HUES48 (cell line): ENCODE measurements at regions not wholly inside any gene's neighbourhood (a gene's known extent, or its start where the extent isn't known, plus 50 kb on each side); places are given as distances from the start of the nearest gene placed in this dataset.
"Not testable (repeated sequence)": the region's sequence is repeated elsewhere in the genome, so short reads cannot be mapped to it uniquely, and the experiment has no call there.

ENCODE experiments used
- H3K27ac ChIP-seq: one replicate; pipeline ENCODE4 v1.7.0; 2013; ENCODE audit warnings: low read depth, low read length, inconsistent platforms
- H3K27me3 ChIP-seq: 2 replicates; pipeline ENCODE4 v1.6.1; 2013; ENCODE audit warnings: mild to moderate bottlenecking, low read length; ENCODE audit not compliant: control insufficient read depth, insufficient read depth
- H3K36me3 ChIP-seq: 2 replicates; pipeline ENCODE4 v1.6.1; 2013; ENCODE audit warnings: low read length; ENCODE audit not compliant: control insufficient read depth, insufficient read depth
- H3K4me1 ChIP-seq: 2 replicates; pipeline ENCODE4 v1.6.1; 2013; ENCODE audit warnings: mild to moderate bottlenecking, low read length; ENCODE audit not compliant: control insufficient read depth, insufficient read depth
- H3K4me3 ChIP-seq: 2 replicates; pipeline ENCODE4 v1.5.1; 2013; ENCODE audit warnings: mild to moderate bottlenecking, low read depth, low read length
- H3K9ac ChIP-seq: 2 replicates; pipeline ENCODE4 v1.6.1; 2013; ENCODE audit warnings: mild to moderate bottlenecking, low read depth, low read length, moderate library complexity
- H3K9me3 ChIP-seq: 2 replicates; pipeline ENCODE4 v1.6.1; 2013; ENCODE audit warnings: low read length; ENCODE audit not compliant: control insufficient read depth, insufficient read depth

GRCh38 chr2:76149846-76150245 lies 439.1 kb upstream of the GCFC2 start:
- Histone ChIP-seq H3K4me1 (no peaks in the 10 kb centered on the region), H3K9ac (no peak overlapping the region), H3K27ac (no peak overlapping the region), H3K27me3 (no peaks in the 10 kb centered on the region), H3K4me3 (no peak overlapping the region), H3K9me3 (peaks cover 5% of the 10 kb centered on the region; the same call in 1 of the 2 replicates), H3K36me3 (no peaks in the 10 kb centered on the region)

GRCh38 chr2:76139303-76139702 lies 428.6 kb upstream of the GCFC2 start:
- H3K36me3 ChIP-seq, H3K4me3 ChIP-seq, H3K4me1 ChIP-seq, H3K27ac ChIP-seq, H3K9me3 ChIP-seq, H3K27me3 ChIP-seq, H3K9ac ChIP-seq: not testable (repeated sequence)

GRCh38 chr2:76128622-76129021 lies 417.9 kb upstream of the GCFC2 start:
- Histone ChIP-seq H3K4me3 (no peak overlapping the region), H3K27me3 (no peaks in the 10 kb centered on the region), H3K9me3 (no peaks in the 10 kb centered on the region), H3K4me1 (no peaks in the 10 kb centered on the region), H3K36me3 (no peaks in the 10 kb centered on the region), H3K27ac (no peak overlapping the region), H3K9ac (no peak overlapping the region)

- Histone ChIP-seq H3K4me1 (no peaks in the 10 kb centered on the region), H3K27ac (no peak overlapping the region), H3K27me3 (no peaks in the 10 kb centered on the region), H3K9me3 (no peaks in the 10 kb centered on the region), H3K36me3 (no peaks in the 10 kb centered on the region), H3K4me3 (no peak overlapping the region), H3K9ac (no peak overlapping the region)
These were observed 409.5 kb upstream of the GCFC2 start for GRCh38 chr2:76120176-76120575.

DNA sequence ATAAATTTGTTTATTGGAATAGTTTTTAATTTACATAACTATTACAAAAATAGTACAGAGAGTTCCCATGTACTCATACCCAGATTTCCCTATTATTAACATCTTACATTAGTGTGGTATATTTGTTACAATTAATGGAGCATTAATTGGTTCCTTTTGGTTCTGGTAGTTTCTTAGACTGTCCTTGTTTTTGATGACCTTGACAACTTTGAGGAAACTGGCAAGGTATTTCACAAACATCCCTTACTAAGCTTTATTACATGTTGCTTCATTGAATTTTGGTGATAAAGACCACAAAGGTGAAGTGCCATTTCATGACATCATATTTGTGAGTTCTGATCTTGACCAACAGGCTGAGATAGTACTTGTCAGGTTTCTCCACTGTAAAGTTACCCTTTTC lies 379.0 kb upstream of the GCFC2 start:
- no peak overlapping the region for H3K27ac ChIP-seq
- H3K36me3 ChIP-seq = no peaks in the 10 kb centered on the region
- no peak overlapping the region for H3K9ac ChIP-seq
- no peak overlapping the region for H3K4me3 ChIP-seq
- H3K27me3 ChIP-seq = no peaks in the 10 kb centered on the region
- H3K9me3 ChIP-seq = no peaks in the 10 kb centered on the region
- no peaks in the 10 kb centered on the region for H3K4me1 ChIP-seq

DNA sequence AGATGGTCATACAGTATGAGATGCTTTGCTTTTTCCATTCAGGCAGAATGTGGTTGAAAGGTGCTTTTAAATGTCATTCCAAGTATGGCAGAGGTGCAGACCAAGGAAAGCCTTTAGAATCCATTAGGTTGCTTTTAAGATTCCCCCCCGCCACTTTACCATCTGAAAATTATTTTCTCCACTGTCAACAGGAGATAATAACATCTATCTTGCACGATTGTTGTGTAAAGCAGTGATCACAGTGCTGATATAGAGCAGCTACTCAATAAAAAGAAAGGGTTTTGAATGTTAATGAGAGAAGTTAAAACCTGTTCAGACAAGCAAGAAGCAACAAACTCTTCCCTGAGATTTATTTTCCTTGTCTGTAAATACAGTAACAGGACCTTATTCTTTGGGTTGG lies 372.5 kb upstream of the GCFC2 start:
- Histone ChIP-seq H3K4me3 (no peak overlapping the region), H3K27me3 (no peaks in the 10 kb centered on the region), H3K36me3 (no peaks in the 10 kb centered on the region), H3K27ac (no peak overlapping the region), H3K9ac (no peak overlapping the region), H3K9me3 (no peaks in the 10 kb centered on the region), H3K4me1 (peaks cover 17% of the 10 kb centered on the region)

DNA sequence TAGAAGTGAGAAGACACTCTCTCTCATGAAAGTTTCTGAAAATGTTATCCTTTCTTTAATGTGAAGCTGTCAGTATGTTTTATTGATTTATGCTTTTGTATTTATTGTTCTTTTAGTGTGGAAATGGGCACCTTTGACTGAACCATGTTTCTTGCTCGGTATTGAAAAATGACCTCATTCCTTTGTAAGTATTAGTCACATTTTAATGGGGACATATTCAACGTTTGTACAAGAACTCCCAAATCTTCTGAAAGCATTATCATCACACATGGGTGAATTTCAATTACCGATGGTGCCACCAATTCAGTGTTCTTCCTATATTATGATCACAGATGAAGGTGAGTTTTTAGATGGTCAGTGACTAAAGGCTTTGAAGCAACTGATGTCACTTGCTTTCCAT lies 371.8 kb upstream of the GCFC2 start:
- Histone ChIP-seq H3K27me3 (no peaks in the 10 kb centered on the region), H3K4me1 (peaks cover 17% of the 10 kb centered on the region), H3K27ac (no peak overlapping the region), H3K36me3 (no peaks in the 10 kb centered on the region), H3K9ac (no peak overlapping the region), H3K4me3 (no peak overlapping the region), H3K9me3 (no peaks in the 10 kb centered on the region)

- H3K27ac ChIP-seq = no peak overlapping the region
- H3K9ac ChIP-seq = no peak overlapping the region
- H3K36me3 ChIP-seq = no peaks in the 10 kb centered on the region
- no peaks in the 10 kb centered on the region for H3K9me3 ChIP-seq
- no peaks in the 10 kb centered on the region for H3K27me3 ChIP-seq
- no peak overlapping the region for H3K4me3 ChIP-seq
- peaks cover 17% of the 10 kb centered on the region for H3K4me1 ChIP-seq
These were observed 369.4 kb upstream of the GCFC2 start for GRCh38 chr2:76080154-76080553.

- Histone ChIP-seq H3K9ac (no peak overlapping the region), H3K9me3 (no peaks in the 10 kb centered on the region)
These were observed 364.4 kb upstream of the GCFC2 start for GRCh38 chr2:76075126-76075525.

DNA sequence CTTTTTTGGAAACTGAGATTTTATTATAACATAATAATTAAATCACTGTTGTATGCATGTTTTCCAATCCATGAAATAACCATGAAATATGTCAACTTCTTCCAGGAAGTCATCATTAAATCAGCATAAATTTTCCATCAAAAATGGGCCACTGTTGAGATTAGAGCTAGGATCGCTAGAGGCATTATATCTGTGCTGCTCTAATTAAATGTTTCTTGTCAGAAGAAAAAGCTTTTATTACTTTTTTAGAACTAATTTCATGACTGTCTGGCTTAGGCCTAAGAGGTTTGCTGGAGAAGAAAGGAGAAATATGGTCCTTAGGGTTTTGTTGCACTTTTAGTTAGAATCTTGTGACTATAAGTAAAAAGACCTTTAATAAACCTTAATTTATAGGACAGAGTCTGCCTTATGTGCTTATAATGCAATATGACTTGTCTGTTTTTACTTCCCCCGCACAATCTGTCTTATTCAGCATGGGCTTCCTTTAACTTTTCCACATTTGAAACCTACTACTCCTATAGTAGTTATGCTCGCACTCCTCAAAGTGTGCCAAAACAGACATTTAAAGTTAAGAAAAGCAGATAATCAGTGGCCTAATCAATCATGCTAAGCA lies 363.4 kb upstream of the GCFC2 start:
- no peaks in the 10 kb centered on the region for H3K36me3 ChIP-seq
- no peak overlapping the region for H3K9ac ChIP-seq
- H3K4me1 ChIP-seq = no peaks in the 10 kb centered on the region
- H3K27ac ChIP-seq = no peak overlapping the region
- 0 out of 2 replicates have a peak, but pooled peaks cover 7% of the 10 kb centered on the region for H3K9me3 ChIP-seq
- H3K4me3 ChIP-seq = no peak overlapping the region
- no peaks in the 10 kb centered on the region for H3K27me3 ChIP-seq

More at GRCh38 chr2:76075126-76075525, 364.4 kb upstream of the GCFC2 start:
- no peaks in the 10 kb centered on the region for H3K36me3 ChIP-seq
- no peak overlapping the region for H3K4me3 ChIP-seq
- H3K4me1 ChIP-seq = no peaks in the 10 kb centered on the region
- no peaks in the 10 kb centered on the region for H3K27me3 ChIP-seq
- no peak overlapping the region for H3K27ac ChIP-seq

- H3K4me3 ChIP-seq = no peak overlapping the region
- H3K9me3 ChIP-seq = peaks cover 27% of the 10 kb centered on the region
- no peaks in the 10 kb centered on the region for H3K4me1 ChIP-seq
- no peaks in the 10 kb centered on the region for H3K27me3 ChIP-seq
- no peak overlapping the region for H3K27ac ChIP-seq
- no peaks in the 10 kb centered on the region for H3K36me3 ChIP-seq
- H3K9ac ChIP-seq = no peak overlapping the region
These were observed 339.5 kb upstream of the GCFC2 start for GRCh38 chr2:76050196-76050595.

DNA sequence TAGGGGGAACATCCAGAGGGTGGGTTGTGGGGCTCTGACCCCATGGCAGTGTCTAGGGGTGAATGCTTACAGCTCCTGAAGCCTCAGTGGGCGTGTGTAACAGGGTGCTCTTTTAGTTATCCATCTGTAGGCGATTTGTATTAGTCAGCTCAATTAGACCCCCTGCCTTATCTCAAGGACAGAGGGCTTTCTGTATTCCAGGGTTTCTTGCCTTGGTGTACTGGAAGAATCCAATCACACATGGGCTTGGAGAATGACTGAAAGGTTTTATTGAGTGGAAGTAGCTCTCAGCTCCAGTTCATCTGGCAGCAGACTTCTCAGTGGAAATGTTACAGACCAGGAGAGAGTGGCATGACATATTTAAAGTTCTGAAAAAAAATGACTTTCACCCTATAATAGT lies 334.0 kb upstream of the GCFC2 start:
- Histone ChIP-seq H3K9me3 (peaks cover 13% of the 10 kb centered on the region), H3K27ac (no peak overlapping the region), H3K27me3 (no peaks in the 10 kb centered on the region), H3K36me3 (no peaks in the 10 kb centered on the region), H3K4me3 (no peak overlapping the region), H3K9ac (no peak overlapping the region), H3K4me1 (no peaks in the 10 kb centered on the region)
